ENCODE measurements at regions not wholly inside any gene's neighbourhood (a gene's known extent, or its start where the extent isn't known, plus 50 kb on each side); places are given as distances from the start of the nearest gene placed in this dataset.

- no peak for TF ChIP-seq ZFP3 (CRISPR knock-in tag; IDR thresholded peaks at IDR 0.05)
- TF ChIP-seq PATZ1 (CRISPR knock-in tag; IDR thresholded peaks at IDR 0.05; ENCODE audit: borderline replicate concordance): no peak
- no peak for TF ChIP-seq TSHZ2 (CRISPR knock-in tag; IDR thresholded peaks at IDR 0.05)
- TF ChIP-seq ZNF565 (CRISPR knock-in tag; conservative IDR thresholded peaks at IDR 0.05; ENCODE audit: low read depth): no peak
- no peak for TF ChIP-seq CREB5 (CRISPR knock-in tag; IDR thresholded peaks at IDR 0.05; ENCODE audit: low read depth)
- TF ChIP-seq ZFP30 (CRISPR knock-in tag; IDR thresholded peaks at IDR 0.05): no peak
- no peak for TF ChIP-seq BACH2 (CRISPR knock-in tag; IDR thresholded peaks at IDR 0.05; ENCODE audit: borderline replicate concordance)
- no peak for TF ChIP-seq ISL1 (CRISPR knock-in tag; IDR thresholded peaks at IDR 0.05)
These were observed 223.4 kb upstream of the DUSP10 start for GRCh38 chr1:221965252-221965651.

All from SK-N-SH treated with all-trans-retinoic acid at 6 μM for 48 hours (cell line).